Heart right ventricle (tissue), 16 donors: ENCODE measurements at regions not wholly inside any gene's neighbourhood (a gene's known extent, or its start where the extent isn't known, plus 50 kb on each side); places are given as distances from the start of the nearest gene placed in this dataset.

Source experiments
- ATAC-seq, 8 donors: fragments of 200-7000 bp; cut with Tn5 transposase; one replicate each; pipeline ENCODE4 v1.9.1; 2020; ENCODE audit warnings: mild to moderate bottlenecking in 8 of 8, moderate library complexity in 8 of 8, moderate number of reproducible peaks in 1 of 8
- DNase-seq, 2 donors: peaks; one replicate each; pipeline ENCODE4 v3.0.0-alpha.2; 2020
- H3K27ac ChIP-seq, 10 donors: fragments of 200-600 bp; sonication (generic) in 2 of 10; one replicate each; pipeline versions ENCODE4 v1.5.0 to v1.8.0; 2020 to 2022; ENCODE audit warnings: mild to moderate bottlenecking in 3 of 10
- H3K27me3 ChIP-seq, 7 donors: fragments of 200-600 bp; one replicate each; pipeline ENCODE4 v1.8.0; 2021 to 2022; ENCODE audit warnings: mild to moderate bottlenecking in 2 of 7
- H3K36me3 ChIP-seq, 9 donors: fragments of 200-600 bp; sonication (generic) in 1 of 9; one replicate each; pipeline versions ENCODE4 v1.5.0 to v1.8.0; 2020 to 2022; ENCODE audit warnings: mild to moderate bottlenecking in 2 of 9
- H3K4me1 ChIP-seq, 9 donors: fragments of 200-600 bp; sonication (generic) in 1 of 9; one replicate each; pipeline versions ENCODE4 v1.5.0 to v1.8.0; 2020 to 2022; ENCODE audit warnings: mild to moderate bottlenecking in 4 of 9
- H3K4me3 ChIP-seq, 10 donors: fragments of 200-600 bp; sonication (generic) in 2 of 10; one replicate each; pipeline versions ENCODE4 v1.5.0 to v1.8.0; 2020 to 2022; ENCODE audit warnings: mild to moderate bottlenecking in 7 of 10, moderate library complexity in 2 of 10
- H3K9me3 ChIP-seq, 11 donors: fragments of 200-600 bp in 10 of 11; sonication (generic) in 2 of 11; one replicate each; pipeline versions ENCODE4 v1.5.0 to v1.8.0; 2013 to 2022; ENCODE audit warnings: mild to moderate bottlenecking in 2 of 11, control low read depth in 1 of 11, moderate library complexity in 1 of 11
- CTCF ChIP-seq, 9 donors: fragments of 200-600 bp; sonication (generic) in 2 of 9; IDR thresholded peaks; one replicate each; pipeline versions ENCODE4 v1.5.0 to v1.8.0; 2021 to 2022; ENCODE audit warnings: antibody characterized with exemption in 9 of 9, mild to moderate bottlenecking in 5 of 9, moderate library complexity in 1 of 9
- WGBS, 2 donors: extraction: QIAGEN DNeasy Blood & Tissue Kit; methylation state at CpG; one replicate each; pipeline ENCODE4 v1.1.7; 2013; ENCODE audit warnings: inconsistent platforms in 1 of 2; 5-methylcytosine and 5-hydroxymethylcytosine counted together
- intact Hi-C, 10 donors: fragments of 100-400 bp; cut with DNase I; formaldehyde crosslinking; loops; one replicate each; pipeline versions ENCODE4 v1.11.1 to v1.14.2; 2022
- donor health status: Arrhythmogenic right ventricular cardiomyopathy.
- donor health status: ischemic (EF 13 %, LVEDD 7.1; RV severe dilation, severe dysfunction).
- donor health status: healthy with polysubstance abuse.
- donor health status: DM: no; HTN: yes; CAD: no.
- donor health status: DM: no; HTN: no; CAD: no.
- donor health status: ischemic (EF 25% LVEDD 6.9; RV normal size, moderate dysfunction).
- donor health status: ischemic (EF 25% LVEDD 5.7; RV mildly dilated, moderate dysfunction).
- donor health status: healthy.
- donor health status: DM: yes; HTN: yes; CAD: no.
- donor health status: Ischemic cardiomyopathy.
- donor health status: ischemic (EF 35%, LVEDD 5.7; RV mildly dilated, moderate dysfunction).
- donor health status: nonischemic (EF 11% LVEDD 7.7; RV severe dilation, severe dysfunction).
- donor health status: DM: yes; HTN: yes; CAD: no.
- donor health status: PGD.
- donor health status: ischemic (EF 29% LVEDD 5.4; RV normal size, mild dysfunction).
- donor health status: nonischemic (EF 23%, LVEDD 6.1; RV moderate dilation, normal function).

GRCh38 chr6:169339025-169339424 lies 85.4 kb upstream of the THBS2 start:
- H3K27ac ChIP-seq = no peak overlapping the region
- intact Hi-C loops = no loop called here
- H3K36me3 ChIP-seq = no peaks in the 10 kb centered on the region
- WGBS, 2 donors = 77 to 81% methylated on average over 9 of the region's 9 CpGs
- peaks cover 0 to 7% (median 0%) of the 10 kb centered on the region in 7 donors for H3K27me3 ChIP-seq
- no peak for ATAC-seq
- no peak for DNase-seq
- H3K4me3 ChIP-seq = no peak overlapping the region
- no peaks in the 10 kb centered on the region for H3K4me1 ChIP-seq
- H3K9me3 ChIP-seq = no peaks in the 10 kb centered on the region
- TF ChIP-seq CTCF (IDR thresholded peaks at IDR 0.05) = no peak

- no peak for TF ChIP-seq CTCF (IDR thresholded peaks at IDR 0.05)
- DNase-seq = no peak
- H3K4me3 ChIP-seq = no peak overlapping the region
- ATAC-seq = no peak
- no peaks in the 10 kb centered on the region for H3K36me3 ChIP-seq
- no peaks in the 10 kb centered on the region for H3K4me1 ChIP-seq
- no peaks in the 10 kb centered on the region for H3K9me3 ChIP-seq
- H3K27me3 ChIP-seq = peaks cover 0 to 10% (median 3%) of the 10 kb centered on the region in 7 donors
- 85 to 88% methylated on average over 11 of the region's 11 CpGs for WGBS, 2 donors
- no peak overlapping the region for H3K27ac ChIP-seq
- intact Hi-C loops = no loop called here
Measured at GRCh38 chr6:169337886-169338445, 84.3 kb upstream of the THBS2 start.

- Histone ChIP-seq H3K36me3 (no peaks in the 10 kb centered on the region), H3K4me1 (no peaks in the 10 kb centered on the region), H3K9me3 (peaks cover 0 to 3% (median 0%) of the 10 kb centered on the region in 11 donors), H3K27me3 (peaks cover 0 to 24% (median 12%) of the 10 kb centered on the region in 7 donors), H3K4me3 (no peak overlapping the region), H3K27ac (no peak overlapping the region)
- intact Hi-C loops = no loop called here
- ATAC-seq = no peak
- TF ChIP-seq CTCF (IDR thresholded peaks at IDR 0.05) = no peak
- DNase-seq = no peak
- WGBS, 2 donors = 85 to 86% methylated on average over 4 of the region's 4 CpGs
Measured at GRCh38 chr6:169335301-169335700, 81.7 kb upstream of the THBS2 start.

GRCh38 chr6:169332250-169332649 lies 78.6 kb upstream of the THBS2 start:
- intact Hi-C loops = no loop called here
- no peak for ATAC-seq
- H3K4me1 ChIP-seq = no peaks in the 10 kb centered on the region
- WGBS, 2 donors = 80% methylated on average over 10 of the region's 10 CpGs
- peaks cover 0 to 24% (median 12%) of the 10 kb centered on the region in 7 donors for H3K27me3 ChIP-seq
- H3K9me3 ChIP-seq = peaks cover 0 to 19% (median 0%) of the 10 kb centered on the region in 11 donors
- no peaks in the 10 kb centered on the region for H3K36me3 ChIP-seq
- TF ChIP-seq CTCF (IDR thresholded peaks at IDR 0.05) = no peak
- H3K4me3 ChIP-seq = no peak overlapping the region
- no peak for DNase-seq
- H3K27ac ChIP-seq = no peak overlapping the region
